Activated CD4-positive, alpha-beta T cell treated with anti-CD3 and anti-CD28 coated beads for 48 hours (primary cell): ENCODE measurements at regions not wholly inside any gene's neighbourhood (a gene's known extent, or its start where the extent isn't known, plus 50 kb on each side); places are given as distances from the start of the nearest gene placed in this dataset.
"Not testable (repeated sequence)": the region's sequence is repeated elsewhere in the genome, so short reads cannot be mapped to it uniquely, and the experiment has no call there.

Source experiments
- DNase-seq: peaks from one replicate; pipeline ENCODE4 v3.0.0-alpha.2; 2020

GRCh38 chr11:112518371-112518770, 257.7 kb upstream of the PLET1 start:
- no peak for DNase-seq

GRCh38 chr11:112519751-112520150, 259.1 kb upstream of the PLET1 start:
- no peak for DNase-seq

- DNase-seq: no peak
Observed at GRCh38 chr11:112520354-112520753, 259.7 kb upstream of the PLET1 start.

GRCh38 chr11:112522536-112522935, 261.9 kb upstream of the PLET1 start:
- DNase-seq: no peak

GRCh38 chr11:112523031-112523430, 262.4 kb upstream of the PLET1 start:
- no peak for DNase-seq

GRCh38 chr11:112523477-112523876, 262.8 kb upstream of the PLET1 start:
- DNase-seq: no peak

- no peak for DNase-seq
Observed at GRCh38 chr11:112523951-112524350, 263.3 kb upstream of the PLET1 start.

- DNase-seq: no peak
Observed at GRCh38 chr11:112524798-112525197, 264.1 kb upstream of the PLET1 start.

- peak; percentile 15 for DNase-seq
Observed at GRCh38 chr11:112525270-112525669, 264.6 kb upstream of the PLET1 start.

- no peak for DNase-seq
Observed at GRCh38 chr11:112525844-112526590, 265.4 kb upstream of the PLET1 start.

- DNase-seq: peak; percentile 47
Observed at GRCh38 chr11:112526699-112527416, 266.2 kb upstream of the PLET1 start.

- DNase-seq: no peak
Observed at GRCh38 chr11:112529071-112529470, 268.4 kb upstream of the PLET1 start.

- no peak for DNase-seq
Observed at GRCh38 chr11:112532506-112532905, 271.8 kb upstream of the PLET1 start.

GRCh38 chr11:112533682-112534081, 273.0 kb upstream of the PLET1 start:
- DNase-seq: no peak

GRCh38 chr11:112534208-112534607, 273.5 kb upstream of the PLET1 start:
- DNase-seq: no peak

GRCh38 chr11:112537026-112537425, 276.4 kb upstream of the PLET1 start:
- DNase-seq: no peak

- no peak for DNase-seq
Observed at GRCh38 chr11:112537846-112538330, 277.2 kb upstream of the PLET1 start.

GRCh38 chr11:112538534-112539280, 278.0 kb upstream of the PLET1 start:
- DNase-seq: peak; percentile 24

GRCh38 chr11:112539281-112539555, 278.6 kb upstream of the PLET1 start:
- DNase-seq: not testable (repeated sequence)

GRCh38 chr11:112539741-112540140, 279.1 kb upstream of the PLET1 start:
- DNase-seq: peak; percentile 42

- DNase-seq: no peak
Observed at GRCh38 chr11:112540261-112540660, 279.6 kb upstream of the PLET1 start.

GRCh38 chr11:112541140-112542046, 280.7 kb upstream of the PLET1 start:
- no peak for DNase-seq

GRCh38 chr11:112542479-112542878, 281.8 kb upstream of the PLET1 start:
- no peak for DNase-seq
